ENCODE measurements at regions not wholly inside any gene's neighbourhood (a gene's known extent, or its start where the extent isn't known, plus 50 kb on each side); places are given as distances from the start of the nearest gene placed in this dataset.

DNA sequence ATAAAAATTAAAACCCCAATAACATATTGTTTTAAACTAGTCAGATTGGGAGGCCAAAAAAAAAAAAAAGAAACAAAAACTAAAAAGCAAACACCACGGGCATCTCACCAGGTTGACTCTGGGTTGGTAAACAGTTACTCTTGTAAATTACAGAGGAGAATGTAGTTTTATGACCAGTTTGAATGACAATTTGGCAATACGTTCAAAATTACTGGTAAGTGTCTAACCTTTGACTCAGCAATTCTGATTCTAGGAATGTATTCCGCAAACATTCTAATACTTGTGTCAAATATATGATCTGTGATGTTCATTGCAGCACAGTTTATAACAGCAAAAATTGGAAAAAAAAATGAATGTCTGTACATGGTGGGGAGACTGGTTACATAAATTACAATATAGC lies 1376.0 kb downstream of the TBC1D22A start:
- ATAC-seq (no peak), DNase-seq (ENCODE audit: low read depth, low spot score) (no peak)
- no peak overlapping the region for H3K4me2 ChIP-seq (ENCODE audit: low read length)
- RAD21 ChIA-PET (ENCODE audit: low non-redundant PET in 1 of 2, low total read pairs in 2 of 2, uncharacterized antibody in 2 of 2, unreplicated experiment in 2 of 2): no interaction called here
- no peaks in the 10 kb centered on the region for H3K36me3 ChIP-seq (ENCODE audit: control insufficient read depth in 1 of 2, insufficient read depth in 2 of 2, low read length in 2 of 2)
- H4K20me1 ChIP-seq (ENCODE audit: insufficient read depth): no peaks in the 10 kb centered on the region
- H3K9me2 ChIP-seq (ENCODE audit: insufficient read depth): no peaks in the 10 kb centered on the region
- H2AFZ ChIP-seq (ENCODE audit: low read depth, low read length, poor library complexity, severe bottlenecking): no peak overlapping the region
- no peak overlapping the region for H3K9ac ChIP-seq (ENCODE audit: low read length)
- POLR2A ChIA-PET: no interaction called here
- TF ChIP-seq, protein P1, sequence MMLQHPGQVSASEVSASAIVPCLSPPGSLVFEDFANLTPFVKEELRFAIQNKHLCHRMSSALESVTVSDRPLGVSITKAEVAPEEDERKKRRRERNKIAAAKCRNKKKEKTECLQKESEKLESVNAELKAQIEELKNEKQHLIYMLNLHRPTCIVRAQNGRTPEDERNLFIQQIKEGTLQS (IDR thresholded peaks at IDR 0.05): no peak
- TF ChIP-seq FOSL1 (IDR thresholded peaks at IDR 0.05; ENCODE audit: low read depth) (no peak), POLR2A (IDR thresholded peaks at IDR 0.05; ENCODE audit: borderline replicate concordance, extremely low read depth, insufficient read depth, insufficient read length) (no peak), RAD21 (IDR thresholded peaks at IDR 0.05; ENCODE audit: low read depth) (no peak), YY1 (IDR thresholded peaks at IDR 0.05; ENCODE audit: extremely low read depth, insufficient replicate concordance, low read depth, low read length) (no peak), ELF1 (IDR thresholded peaks at IDR 0.05; ENCODE audit: borderline replicate concordance, low read depth) (no peak), TCF7L2 (IDR thresholded peaks at IDR 0.05; ENCODE audit: borderline replicate concordance, extremely low read depth, insufficient read depth, insufficient read length) (no peak), CBX3 (IDR thresholded peaks at IDR 0.05; ENCODE audit: low read depth) (no peak), EZH2phosphoT487 (IDR thresholded peaks at IDR 0.05; ENCODE audit: borderline replicate concordance) (no peak), POLR2AphosphoS5 (IDR thresholded peaks at IDR 0.05; ENCODE audit: low read depth, low read length) (no peak), EZH2 (IDR thresholded peaks at IDR 0.05) (no peak), SP1 (IDR thresholded peaks at IDR 0.05; ENCODE audit: low read depth) (no peak), ZFX (IDR thresholded peaks at IDR 0.05) (no peak), EGR1 (IDR thresholded peaks at IDR 0.05; ENCODE audit: low read depth) (no peak), CEBPB (IDR thresholded peaks at IDR 0.05; ENCODE audit: low read depth) (no peak), ZNF274 (IDR thresholded peaks at IDR 0.05; ENCODE audit: low read depth, low read length) (no peak)
- TF ChIP-seq, protein P2, sequence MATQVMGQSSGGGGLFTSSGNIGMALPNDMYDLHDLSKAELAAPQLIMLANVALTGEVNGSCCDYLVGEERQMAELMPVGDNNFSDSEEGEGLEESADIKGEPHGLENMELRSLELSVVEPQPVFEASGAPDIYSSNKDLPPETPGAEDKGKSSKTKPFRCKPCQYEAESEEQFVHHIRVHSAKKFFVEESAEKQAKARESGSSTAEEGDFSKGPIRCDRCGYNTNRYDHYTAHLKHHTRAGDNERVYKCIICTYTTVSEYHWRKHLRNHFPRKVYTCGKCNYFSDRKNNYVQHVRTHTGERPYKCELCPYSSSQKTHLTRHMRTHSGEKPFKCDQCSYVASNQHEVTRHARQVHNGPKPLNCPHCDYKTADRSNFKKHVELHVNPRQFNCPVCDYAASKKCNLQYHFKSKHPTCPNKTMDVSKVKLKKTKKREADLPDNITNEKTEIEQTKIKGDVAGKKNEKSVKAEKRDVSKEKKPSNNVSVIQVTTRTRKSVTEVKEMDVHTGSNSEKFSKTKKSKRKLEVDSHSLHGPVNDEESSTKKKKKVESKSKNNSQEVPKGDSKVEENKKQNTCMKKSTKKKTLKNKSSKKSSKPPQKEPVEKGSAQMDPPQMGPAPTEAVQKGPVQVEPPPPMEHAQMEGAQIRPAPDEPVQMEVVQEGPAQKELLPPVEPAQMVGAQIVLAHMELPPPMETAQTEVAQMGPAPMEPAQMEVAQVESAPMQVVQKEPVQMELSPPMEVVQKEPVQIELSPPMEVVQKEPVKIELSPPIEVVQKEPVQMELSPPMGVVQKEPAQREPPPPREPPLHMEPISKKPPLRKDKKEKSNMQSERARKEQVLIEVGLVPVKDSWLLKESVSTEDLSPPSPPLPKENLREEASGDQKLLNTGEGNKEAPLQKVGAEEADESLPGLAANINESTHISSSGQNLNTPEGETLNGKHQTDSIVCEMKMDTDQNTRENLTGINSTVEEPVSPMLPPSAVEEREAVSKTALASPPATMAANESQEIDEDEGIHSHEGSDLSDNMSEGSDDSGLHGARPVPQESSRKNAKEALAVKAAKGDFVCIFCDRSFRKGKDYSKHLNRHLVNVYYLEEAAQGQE (IDR thresholded peaks at IDR 0.05; ENCODE audit: low read depth): no peak
- TF ChIP-seq, protein P3, sequence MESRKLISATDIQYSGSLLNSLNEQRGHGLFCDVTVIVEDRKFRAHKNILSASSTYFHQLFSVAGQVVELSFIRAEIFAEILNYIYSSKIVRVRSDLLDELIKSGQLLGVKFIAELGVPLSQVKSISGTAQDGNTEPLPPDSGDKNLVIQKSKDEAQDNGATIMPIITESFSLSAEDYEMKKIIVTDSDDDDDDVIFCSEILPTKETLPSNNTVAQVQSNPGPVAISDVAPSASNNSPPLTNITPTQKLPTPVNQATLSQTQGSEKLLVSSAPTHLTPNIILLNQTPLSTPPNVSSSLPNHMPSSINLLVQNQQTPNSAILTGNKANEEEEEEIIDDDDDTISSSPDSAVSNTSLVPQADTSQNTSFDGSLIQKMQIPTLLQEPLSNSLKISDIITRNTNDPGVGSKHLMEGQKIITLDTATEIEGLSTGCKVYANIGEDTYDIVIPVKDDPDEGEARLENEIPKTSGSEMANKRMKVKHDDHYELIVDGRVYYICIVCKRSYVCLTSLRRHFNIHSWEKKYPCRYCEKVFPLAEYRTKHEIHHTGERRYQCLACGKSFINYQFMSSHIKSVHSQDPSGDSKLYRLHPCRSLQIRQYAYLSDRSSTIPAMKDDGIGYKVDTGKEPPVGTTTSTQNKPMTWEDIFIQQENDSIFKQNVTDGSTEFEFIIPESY (IDR thresholded peaks at IDR 0.05; ENCODE audit: extremely low read depth, insufficient replicate concordance, low read length): no peak
- TF ChIP-seq, protein P4, sequence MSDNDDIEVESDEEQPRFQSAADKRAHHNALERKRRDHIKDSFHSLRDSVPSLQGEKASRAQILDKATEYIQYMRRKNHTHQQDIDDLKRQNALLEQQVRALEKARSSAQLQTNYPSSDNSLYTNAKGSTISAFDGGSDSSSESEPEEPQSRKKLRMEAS (IDR thresholded peaks at IDR 0.05): no peak
- TF ChIP-seq, protein P5, sequence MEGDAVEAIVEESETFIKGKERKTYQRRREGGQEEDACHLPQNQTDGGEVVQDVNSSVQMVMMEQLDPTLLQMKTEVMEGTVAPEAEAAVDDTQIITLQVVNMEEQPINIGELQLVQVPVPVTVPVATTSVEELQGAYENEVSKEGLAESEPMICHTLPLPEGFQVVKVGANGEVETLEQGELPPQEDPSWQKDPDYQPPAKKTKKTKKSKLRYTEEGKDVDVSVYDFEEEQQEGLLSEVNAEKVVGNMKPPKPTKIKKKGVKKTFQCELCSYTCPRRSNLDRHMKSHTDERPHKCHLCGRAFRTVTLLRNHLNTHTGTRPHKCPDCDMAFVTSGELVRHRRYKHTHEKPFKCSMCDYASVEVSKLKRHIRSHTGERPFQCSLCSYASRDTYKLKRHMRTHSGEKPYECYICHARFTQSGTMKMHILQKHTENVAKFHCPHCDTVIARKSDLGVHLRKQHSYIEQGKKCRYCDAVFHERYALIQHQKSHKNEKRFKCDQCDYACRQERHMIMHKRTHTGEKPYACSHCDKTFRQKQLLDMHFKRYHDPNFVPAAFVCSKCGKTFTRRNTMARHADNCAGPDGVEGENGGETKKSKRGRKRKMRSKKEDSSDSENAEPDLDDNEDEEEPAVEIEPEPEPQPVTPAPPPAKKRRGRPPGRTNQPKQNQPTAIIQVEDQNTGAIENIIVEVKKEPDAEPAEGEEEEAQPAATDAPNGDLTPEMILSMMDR (IDR thresholded peaks at IDR 0.05 in 2 of 3, conservative IDR thresholded peaks at IDR 0.05 in 1 of 3; ENCODE audit: borderline replicate concordance in 1 of 3, insufficient read depth in 1 of 3, low read depth in 2 of 3, low read length in 2 of 3): no peak
- CTCF ChIA-PET: no interaction called here
- H3K27me3 ChIP-seq (ENCODE audit: insufficient read depth, low read length): peaks cover 12% of the 10 kb centered on the region; the same call in 1 of the 2 replicates
- no peak overlapping the region for H3K4me3 ChIP-seq (replicated peaks in 1 of 2; ENCODE audit: low read depth in 1 of 2, low read length in 2 of 2)
- no TSS peak for BruUV-seq (replicated peaks)
- H3K27ac ChIP-seq (ENCODE audit: low read depth, low read length): no peak overlapping the region
- H3K9me3 ChIP-seq (ENCODE audit: control insufficient read depth in 1 of 2, insufficient read depth in 1 of 2, low read depth in 1 of 2, low read length in 2 of 2): no peaks in the 10 kb centered on the region; a peak in 1 of 4 replicates
- no peaks in the 10 kb centered on the region for H3K79me2 ChIP-seq (ENCODE audit: insufficient read depth, low read length)
- intact Hi-C loops (cut with micrococcal nuclease): no loop called here
- H3K4me1 ChIP-seq (ENCODE audit: control insufficient read depth in 1 of 2, insufficient read depth in 2 of 2, low read length in 2 of 2): no peaks in the 10 kb centered on the region
